ENCODE measurements at regions not wholly inside any gene's neighbourhood (a gene's known extent, or its start where the extent isn't known, plus 50 kb on each side); places are given as distances from the start of the nearest gene placed in this dataset.

- TF ChIP-seq POLR2A (IDR thresholded peaks at IDR 0.05) (no peak), CTCF (IDR thresholded peaks at IDR 0.05) (no peak)
Observed at GRCh38 chr14:44369401-44370123, 137.5 kb downstream of the FSCB start.

Data from lower leg skin (tissue), 3 donors.